HepG2 (cell line): ENCODE measurements at regions not wholly inside any gene's neighbourhood (a gene's known extent, or its start where the extent isn't known, plus 50 kb on each side); places are given as distances from the start of the nearest gene placed in this dataset.

Experiments
- ARID4A ChIP-seq: sonication (generic); formaldehyde crosslinking; IDR thresholded peaks from 2 replicates; pipeline ENCODE4 v1.5.0; 2020; ENCODE audit warnings: mild to moderate bottlenecking, missing genetic modification reagents, borderline replicate concordance
- ASH2L ChIP-seq: fragments of 300-600, 200-600 bp; sonication (generic); IDR thresholded peaks from 2 replicates; pipeline ENCODE4 v1.7.0; 2017; ENCODE audit warnings: low read depth, mild to moderate bottlenecking, moderate library complexity, mixed read lengths, low read length; ENCODE audit not compliant: insufficient read length
- FOXJ3 ChIP-seq: sonication (generic); formaldehyde crosslinking; IDR thresholded peaks from 2 replicates; pipeline ENCODE4 v1.4.0; 2020; ENCODE audit warnings: missing genetic modification reagents, mild to moderate bottlenecking, borderline replicate concordance
- GABPA ChIP-seq, 2 experiments: IDR thresholded peaks; 2 replicates each; pipeline ENCODE4 v1.6.1; 2011 to 2016; ENCODE audit warnings: low read depth in 2 of 2, low read length in 1 of 2, missing biosample characterization in 1 of 2, missing genetic modification characterization in 1 of 2
- HES4 ChIP-seq: sonication (generic); formaldehyde crosslinking; IDR thresholded peaks from 2 replicates; pipeline ENCODE4 v1.9.0; 2021; ENCODE audit warnings: mild to moderate bottlenecking, missing genetic modification reagents, borderline replicate concordance
- HOXA5 ChIP-seq: sonication (generic); formaldehyde crosslinking; IDR thresholded peaks from 2 replicates; pipeline ENCODE4 v1.4.0; 2020; ENCODE audit warnings: missing genetic modification reagents
- MATR3 ChIP-seq: sonication (generic); formaldehyde crosslinking; IDR thresholded peaks from 2 replicates; pipeline ENCODE4 v1.4.0; 2020; ENCODE audit warnings: missing genetic modification reagents
- MTF1 ChIP-seq: sonication (generic); formaldehyde crosslinking; IDR thresholded peaks from 2 replicates; pipeline ENCODE4 v1.5.0; 2020; ENCODE audit warnings: missing genetic modification reagents
- MXD1 ChIP-seq: sonication (generic); formaldehyde crosslinking; IDR thresholded peaks from 2 replicates; pipeline ENCODE4 v1.4.0; 2020; ENCODE audit warnings: mild to moderate bottlenecking, missing genetic modification reagents
- NFRKB ChIP-seq: fragments of 450-650 bp; IDR thresholded peaks from 2 replicates; pipeline ENCODE4 v1.6.1; 2017
- RBM39 ChIP-seq: fragments of 200-400 bp; formaldehyde crosslinking; IDR thresholded peaks from one replicate; pipeline ENCODE4 v1.6.1; 2018; ENCODE audit warnings: antibody characterized with exemption, mild to moderate bottlenecking, low read depth, low read length; ENCODE audit not compliant: poor library complexity, severe bottlenecking
- RFX3 ChIP-seq: IDR thresholded peaks from 2 replicates; pipeline ENCODE4 v1.6.1; 2016; ENCODE audit warnings: missing biosample characterization, missing genetic modification reagents
- TCF12 ChIP-seq, 2 experiments: fragments of 450-650 bp in 1 of 2; sonication (generic) in 1 of 2; formaldehyde crosslinking in 1 of 2; IDR thresholded peaks; 2 replicates each; pipeline versions ENCODE4 v1.6.1 to v1.8.0; 2017 to 2022; ENCODE audit warnings: antibody characterized with exemption in 1 of 2, mild to moderate bottlenecking in 1 of 2, missing genetic modification reagents in 1 of 2, moderate library complexity in 1 of 2
- WIZ ChIP-seq: sonication (generic); formaldehyde crosslinking; IDR thresholded peaks from 2 replicates; pipeline ENCODE4 v1.5.1; 2020; ENCODE audit warnings: mild to moderate bottlenecking, missing genetic modification reagents
- YEATS2 ChIP-seq: sonication (generic); formaldehyde crosslinking; IDR thresholded peaks from 2 replicates; pipeline ENCODE4 v1.4.0; 2020; ENCODE audit warnings: missing genetic modification reagents, borderline replicate concordance
- ZFP82 ChIP-seq: sonication (generic); formaldehyde crosslinking; IDR thresholded peaks from 2 replicates; pipeline ENCODE4 v1.5.1; 2020; ENCODE audit warnings: mild to moderate bottlenecking, missing genetic modification reagents, borderline replicate concordance
- ZNF264 ChIP-seq: sonication (generic); formaldehyde crosslinking; IDR thresholded peaks from 2 replicates; pipeline ENCODE4 v1.4.0; 2020; ENCODE audit warnings: missing genetic modification reagents
- ZNF496 ChIP-seq: sonication (generic); formaldehyde crosslinking; IDR thresholded peaks from 2 replicates; pipeline ENCODE4 v1.8.1; 2023; ENCODE audit warnings: mild to moderate bottlenecking, moderate library complexity, missing genetic modification reagents; ENCODE audit not compliant: insufficient replicate concordance
- ZNF609 ChIP-seq: sonication (generic); formaldehyde crosslinking; IDR thresholded peaks from 2 replicates; pipeline ENCODE4 v1.4.0; 2020; ENCODE audit warnings: mild to moderate bottlenecking, missing genetic modification reagents, borderline replicate concordance

GRCh38 chr2:111659361-111660333 lies 224.3 kb downstream of the ANAPC1 start (continued):
- TF ChIP-seq ARID4A (CRISPR knock-in tag) (no peak; the same call in 1 of the 2 replicates), WIZ (CRISPR knock-in tag) (no peak), ZNF609 (CRISPR knock-in tag) (no peak), GABPA (IDR thresholded peaks at IDR 0.05; ENCODE audit: low read depth, low read length) (no peak), GABPA (CRISPR knock-in tag; IDR thresholded peaks at IDR 0.05; ENCODE audit: low read depth) (no peak), MTF1 (CRISPR knock-in tag) (no peak), RFX3 (CRISPR knock-in tag) (no peak), RBM39 (no peak), MATR3 (CRISPR knock-in tag) (no peak), TCF12 (IDR thresholded peaks at IDR 0.05) (no peak), TCF12 (CRISPR knock-in tag; IDR thresholded peaks at IDR 0.05) (no peak), ZFP82 (no peak), ZNF496 (CRISPR knock-in tag) (no peak), HOXA5 (CRISPR knock-in tag) (no peak), NFRKB (no peak), ZNF264 (CRISPR knock-in tag) (no peak), MXD1 (CRISPR knock-in tag) (no peak), FOXJ3 (no peak), YEATS2 (CRISPR knock-in tag) (peak; percentile 54; the same call in 1 of the 2 replicates), ASH2L (no peak), HES4 (no peak)
